ENCODE measurements at regions not wholly inside any gene's neighbourhood (a gene's known extent, or its start where the extent isn't known, plus 50 kb on each side); places are given as distances from the start of the nearest gene placed in this dataset.

- TF ChIP-seq POLR2AphosphoS5 (IDR thresholded peaks at IDR 0.05; ENCODE audit: insufficient read depth in 1 of 2, low read depth in 1 of 2): no peak
- no peak for TF ChIP-seq POLR2A (IDR thresholded peaks at IDR 0.05)
- TF ChIP-seq CTCF (IDR thresholded peaks at IDR 0.05): no peak
- no peaks in the 10 kb centered on the region for H3K27me3 ChIP-seq
Observed at GRCh38 chr2:12950957-12951656, 234.4 kb downstream of the TRIB2 start.

GRCh38 chr2:12951657-12951973, 234.9 kb downstream of the TRIB2 start:
- intact Hi-C loops (cut with DNase I): no loop called here
- DNase-seq (ENCODE audit: extremely low spot score in 2 of 2): no peak
- TF ChIP-seq CTCF (IDR thresholded peaks at IDR 0.05): no peak
- TF ChIP-seq POLR2AphosphoS5 (IDR thresholded peaks at IDR 0.05; ENCODE audit: insufficient read depth in 1 of 2, low read depth in 1 of 2): no peak
- no peak for TF ChIP-seq POLR2A (IDR thresholded peaks at IDR 0.05)
- Histone ChIP-seq H3K9me3 (no peaks in the 10 kb centered on the region), H3K4me3 (no peak overlapping the region), H3K4me1 (no peaks in the 10 kb centered on the region), H3K36me3 (no peaks in the 10 kb centered on the region), H3K27ac (no peak overlapping the region), H3K27me3 (no peaks in the 10 kb centered on the region)

More at GRCh38 chr2:12950957-12951656, 234.4 kb downstream of the TRIB2 start:
- H3K27ac ChIP-seq: no peak overlapping the region
- no peak overlapping the region for H3K4me3 ChIP-seq
- H3K4me1 ChIP-seq: no peaks in the 10 kb centered on the region
- no peaks in the 10 kb centered on the region for H3K9me3 ChIP-seq
- H3K36me3 ChIP-seq: no peaks in the 10 kb centered on the region
- no peak for DNase-seq (ENCODE audit: extremely low spot score in 2 of 2)
- intact Hi-C loops (cut with DNase I): no loop called here

- no peak for TF ChIP-seq POLR2A (IDR thresholded peaks at IDR 0.05)
- H3K4me3 ChIP-seq: no peak overlapping the region
- no peaks in the 10 kb centered on the region for H3K27me3 ChIP-seq
- no peak for DNase-seq (ENCODE audit: extremely low spot score in 2 of 2)
- intact Hi-C loops (cut with DNase I): no loop called here
- H3K27ac ChIP-seq: no peak overlapping the region
- H3K4me1 ChIP-seq: no peaks in the 10 kb centered on the region
- no peaks in the 10 kb centered on the region for H3K36me3 ChIP-seq
- no peaks in the 10 kb centered on the region for H3K9me3 ChIP-seq
Observed at GRCh38 chr2:12953596-12953995, 236.9 kb downstream of the TRIB2 start.

- H3K9me3 ChIP-seq: no peaks in the 10 kb centered on the region
- no peak for DNase-seq (ENCODE audit: extremely low spot score in 2 of 2)
- TF ChIP-seq POLR2AphosphoS5 (IDR thresholded peaks at IDR 0.05; ENCODE audit: insufficient read depth in 1 of 2, low read depth in 1 of 2) (no peak), CTCF (IDR thresholded peaks at IDR 0.05) (no peak), POLR2A (IDR thresholded peaks at IDR 0.05) (no peak)
- H3K36me3 ChIP-seq: no peaks in the 10 kb centered on the region
- no peaks in the 10 kb centered on the region for H3K27me3 ChIP-seq
- H3K27ac ChIP-seq: no peak overlapping the region
- intact Hi-C loops (cut with DNase I): no loop called here
- H3K4me1 ChIP-seq: no peaks in the 10 kb centered on the region
- no peak overlapping the region for H3K4me3 ChIP-seq
Observed at GRCh38 chr2:12955864-12956263, 239.1 kb downstream of the TRIB2 start.

- no peak for TF ChIP-seq POLR2A (IDR thresholded peaks at IDR 0.05)
- no peak for TF ChIP-seq CTCF (IDR thresholded peaks at IDR 0.05)
- TF ChIP-seq POLR2AphosphoS5 (IDR thresholded peaks at IDR 0.05; ENCODE audit: insufficient read depth in 1 of 2, low read depth in 1 of 2): no peak
- no peak for DNase-seq (ENCODE audit: extremely low spot score in 2 of 2)
- H3K36me3 ChIP-seq: no peaks in the 10 kb centered on the region
- no peak overlapping the region for H3K27ac ChIP-seq
- intact Hi-C loops (cut with DNase I): no loop called here
- H3K4me3 ChIP-seq: no peak overlapping the region
- no peaks in the 10 kb centered on the region for H3K9me3 ChIP-seq
- no peaks in the 10 kb centered on the region for H3K4me1 ChIP-seq
- no peaks in the 10 kb centered on the region for H3K27me3 ChIP-seq
Observed at GRCh38 chr2:12957251-12957650, 240.5 kb downstream of the TRIB2 start.

Measured in vagina (tissue), 2 donors.